ENCODE measurements at regions not wholly inside any gene's neighbourhood (a gene's known extent, or its start where the extent isn't known, plus 50 kb on each side); places are given as distances from the start of the nearest gene placed in this dataset.

DNA sequence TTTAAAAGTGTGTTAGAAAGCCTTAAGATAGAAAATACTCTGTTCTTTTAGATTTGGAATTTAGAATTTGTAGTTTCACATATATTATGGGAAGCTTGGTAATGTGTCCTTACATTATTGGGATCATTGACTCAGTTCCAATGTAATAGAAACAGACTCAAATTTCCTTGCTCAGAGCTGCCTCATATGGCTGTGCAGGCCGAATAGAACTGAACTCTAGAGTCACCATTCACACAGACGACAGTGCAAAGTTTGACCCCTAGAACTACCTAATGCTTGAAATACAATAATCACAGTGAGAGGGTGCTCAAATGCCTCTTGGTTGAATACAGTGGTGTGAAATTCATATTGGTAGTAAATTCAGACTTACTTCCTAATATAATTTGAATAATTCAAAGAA lies 482.7 kb upstream of the CITED2 start:
- Histone ChIP-seq H3K4me1 (ENCODE audit: control insufficient read depth, insufficient read depth, low read length) (no peaks in the 10 kb centered on the region), H3K4me3 (ENCODE audit: low read length) (no peak overlapping the region), H3K9me3 (ENCODE audit: control insufficient read depth, insufficient read depth, low read length) (no peaks in the 10 kb centered on the region), H3K36me3 (ENCODE audit: control insufficient read depth, insufficient read depth, low read length) (no peaks in the 10 kb centered on the region), H3K27ac (ENCODE audit: low read length) (no peak overlapping the region), H3K27me3 (ENCODE audit: control insufficient read depth, insufficient read depth, low read length) (no peaks in the 10 kb centered on the region)
- WGBS (ENCODE audit: insufficient coverage, insufficient read length), result no CpG with 5 or more reads among the region's 2 CpGs
- DNase-seq (ENCODE audit: low read depth, low spot score), result no peak

DNA sequence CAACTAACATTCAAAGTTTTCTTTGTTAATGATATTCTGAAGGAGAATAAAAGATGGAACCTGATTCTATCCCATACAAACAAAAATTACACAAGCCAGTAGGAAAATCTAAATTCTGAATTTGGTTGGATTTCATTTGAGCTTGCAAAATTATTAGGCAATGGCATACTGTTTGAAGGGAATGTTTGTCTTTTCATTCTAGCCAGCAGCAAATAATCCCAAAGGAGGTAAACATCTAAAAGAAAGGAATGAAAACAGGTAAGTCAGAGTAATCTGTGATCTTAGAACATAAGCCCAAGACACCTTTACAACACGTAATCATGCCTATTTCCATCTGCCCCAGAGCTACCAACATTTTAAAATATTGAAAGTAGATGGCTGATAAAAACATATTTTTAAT lies 482.1 kb upstream of the CITED2 start:
- H3K4me1 ChIP-seq (ENCODE audit: control insufficient read depth, insufficient read depth, low read length), result no peaks in the 10 kb centered on the region
- no CpG with 5 or more reads among the region's 1 CpG for WGBS (ENCODE audit: insufficient coverage, insufficient read length)
- H3K27me3 ChIP-seq (ENCODE audit: control insufficient read depth, insufficient read depth, low read length), result no peaks in the 10 kb centered on the region
- H3K9me3 ChIP-seq (ENCODE audit: control insufficient read depth, insufficient read depth, low read length), result no peaks in the 10 kb centered on the region
- no peak overlapping the region for H3K4me3 ChIP-seq (ENCODE audit: low read length)
- no peak for DNase-seq (ENCODE audit: low read depth, low spot score)
- H3K36me3 ChIP-seq (ENCODE audit: control insufficient read depth, insufficient read depth, low read length), result no peaks in the 10 kb centered on the region
- H3K27ac ChIP-seq (ENCODE audit: low read length), result no peak overlapping the region

DNA sequence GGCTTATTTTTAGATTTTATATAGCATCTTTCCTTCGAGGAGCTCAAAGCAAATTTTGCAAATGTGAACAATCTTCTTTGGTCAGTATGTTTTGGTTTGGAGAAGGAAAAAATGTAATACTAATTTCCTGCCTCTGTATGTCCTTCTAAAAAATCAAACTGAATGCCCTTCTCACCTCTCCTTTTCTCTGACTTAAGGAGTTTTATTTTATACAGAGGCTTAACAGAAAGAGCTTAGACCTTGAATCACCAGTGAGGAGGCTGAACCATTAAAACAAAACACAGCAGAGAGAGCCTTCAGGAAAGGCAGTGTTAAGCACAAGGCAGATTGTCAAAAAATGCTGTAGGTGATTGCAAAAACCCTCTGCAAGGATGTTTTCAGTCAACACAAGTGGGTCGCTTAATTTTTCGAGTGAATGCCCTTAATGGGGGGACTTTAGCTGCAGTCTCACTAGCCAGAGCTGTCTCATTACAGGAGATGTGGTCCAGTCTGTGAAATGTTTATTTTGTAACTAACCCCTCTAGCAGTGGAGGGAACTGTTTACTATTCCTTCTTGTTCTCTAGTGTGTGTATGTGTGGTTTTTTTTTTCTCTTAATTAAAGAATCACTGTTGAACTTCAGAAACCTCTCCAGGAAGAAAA lies 481.3 kb upstream of the CITED2 start:
- H3K27ac ChIP-seq (ENCODE audit: low read length), result no peak overlapping the region
- no peak for DNase-seq (ENCODE audit: low read depth, low spot score)
- no peaks in the 10 kb centered on the region for H3K27me3 ChIP-seq (ENCODE audit: control insufficient read depth, insufficient read depth, low read length)
- no peak overlapping the region for H3K4me3 ChIP-seq (ENCODE audit: low read length)
- no peaks in the 10 kb centered on the region for H3K4me1 ChIP-seq (ENCODE audit: control insufficient read depth, insufficient read depth, low read length)
- no peaks in the 10 kb centered on the region for H3K36me3 ChIP-seq (ENCODE audit: control insufficient read depth, insufficient read depth, low read length)
- H3K9me3 ChIP-seq (ENCODE audit: control insufficient read depth, insufficient read depth, low read length), result no peaks in the 10 kb centered on the region
- no CpG with 5 or more reads among the region's 3 CpGs for WGBS (ENCODE audit: insufficient coverage, insufficient read length)

- H3K9me3 ChIP-seq (ENCODE audit: control insufficient read depth, insufficient read depth, low read length), result no peaks in the 10 kb centered on the region
- WGBS (ENCODE audit: insufficient coverage, insufficient read length), result no CpG with 5 or more reads among the region's 3 CpGs
- no peak for DNase-seq (ENCODE audit: low read depth, low spot score)
Measured at GRCh38 chr6:139853302-139853992, 479.0 kb upstream of the CITED2 start.

GRCh38 chr6:139852488-139853140 lies 478.2 kb upstream of the CITED2 start:
- Histone ChIP-seq H3K4me3 (ENCODE audit: low read length) (no peak overlapping the region), H3K27ac (ENCODE audit: low read length) (no peak overlapping the region), H3K4me1 (ENCODE audit: control insufficient read depth, insufficient read depth, low read length) (no peaks in the 10 kb centered on the region), H3K27me3 (ENCODE audit: control insufficient read depth, insufficient read depth, low read length) (no peaks in the 10 kb centered on the region), H3K36me3 (ENCODE audit: control insufficient read depth, insufficient read depth, low read length) (no peaks in the 10 kb centered on the region), H3K9me3 (ENCODE audit: control insufficient read depth, insufficient read depth, low read length) (no peaks in the 10 kb centered on the region)
- WGBS (ENCODE audit: insufficient coverage, insufficient read length), result no CpG with 5 or more reads among the region's 9 CpGs
- DNase-seq (ENCODE audit: low read depth, low spot score), result no peak

More at GRCh38 chr6:139853302-139853992, 479.0 kb upstream of the CITED2 start:
- Histone ChIP-seq H3K36me3 (ENCODE audit: control insufficient read depth, insufficient read depth, low read length) (no peaks in the 10 kb centered on the region), H3K4me1 (ENCODE audit: control insufficient read depth, insufficient read depth, low read length) (no peaks in the 10 kb centered on the region), H3K4me3 (ENCODE audit: low read length) (no peak overlapping the region), H3K27ac (ENCODE audit: low read length) (no peak overlapping the region), H3K27me3 (ENCODE audit: control insufficient read depth, insufficient read depth, low read length) (no peaks in the 10 kb centered on the region)

- Histone ChIP-seq H3K4me3 (ENCODE audit: low read length) (no peak overlapping the region), H3K36me3 (ENCODE audit: control insufficient read depth, insufficient read depth, low read length) (no peaks in the 10 kb centered on the region), H3K9me3 (ENCODE audit: control insufficient read depth, insufficient read depth, low read length) (no peaks in the 10 kb centered on the region), H3K4me1 (ENCODE audit: control insufficient read depth, insufficient read depth, low read length) (no peaks in the 10 kb centered on the region), H3K27me3 (ENCODE audit: control insufficient read depth, insufficient read depth, low read length) (no peaks in the 10 kb centered on the region), H3K27ac (ENCODE audit: low read length) (no peak overlapping the region)
- no peak for DNase-seq (ENCODE audit: low read depth, low spot score)
- no CpG with 5 or more reads among the region's 2 CpGs for WGBS (ENCODE audit: insufficient coverage, insufficient read length)
Measured at GRCh38 chr6:139852067-139852466, 477.6 kb upstream of the CITED2 start.

DNA sequence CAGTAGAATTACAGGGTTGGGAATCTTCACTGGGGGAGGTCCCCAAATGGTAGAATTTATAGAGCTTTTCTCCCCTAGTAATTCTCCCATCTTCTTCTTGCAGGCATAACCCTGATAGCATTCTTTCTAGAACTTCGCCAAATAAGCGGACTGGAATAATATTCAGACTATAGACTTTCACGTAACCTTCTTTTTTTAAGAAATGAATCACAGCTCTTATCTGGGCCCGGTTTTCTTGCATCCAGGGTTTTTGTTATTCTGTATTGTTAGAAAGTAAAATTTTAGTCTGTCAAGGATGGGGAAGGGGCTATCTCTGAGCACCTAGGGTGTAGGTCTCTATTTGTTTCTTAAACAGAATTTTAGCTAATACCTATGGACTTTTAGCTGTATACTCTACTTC lies 476.8 kb upstream of the CITED2 start:
- no peak for DNase-seq (ENCODE audit: low read depth, low spot score)
- H3K4me3 ChIP-seq (ENCODE audit: low read length), result no peak overlapping the region
- no peaks in the 10 kb centered on the region for H3K9me3 ChIP-seq (ENCODE audit: control insufficient read depth, insufficient read depth, low read length)
- H3K27me3 ChIP-seq (ENCODE audit: control insufficient read depth, insufficient read depth, low read length), result no peaks in the 10 kb centered on the region
- no peaks in the 10 kb centered on the region; the same call in 1 of the 2 replicates for H3K4me1 ChIP-seq (ENCODE audit: control insufficient read depth, insufficient read depth, low read length)
- no CpG with 5 or more reads among the region's 4 CpGs for WGBS (ENCODE audit: insufficient coverage, insufficient read length)
- H3K27ac ChIP-seq (ENCODE audit: low read length), result no peak overlapping the region
- no peaks in the 10 kb centered on the region for H3K36me3 ChIP-seq (ENCODE audit: control insufficient read depth, insufficient read depth, low read length)

DNA sequence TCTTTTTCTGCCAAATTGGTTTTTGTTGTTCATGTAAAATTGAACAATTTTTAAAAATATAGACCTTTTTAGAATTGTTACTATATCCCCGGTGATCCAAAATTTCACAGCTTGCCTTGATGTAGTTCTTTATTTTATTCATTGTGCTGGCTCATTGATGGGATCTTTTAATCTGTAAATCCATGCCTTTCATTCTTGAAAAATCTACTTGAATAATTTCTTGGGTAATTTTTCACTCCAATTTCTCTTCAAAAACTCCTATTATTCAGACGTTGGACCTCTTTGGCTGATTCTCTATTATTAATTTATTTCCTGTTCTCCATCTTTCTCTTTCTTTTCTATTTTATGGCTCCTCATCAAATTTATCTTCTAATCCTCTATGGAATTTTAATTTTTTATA lies 476.1 kb upstream of the CITED2 start:
- no peak overlapping the region for H3K27ac ChIP-seq (ENCODE audit: low read length)
- no peaks in the 10 kb centered on the region for H3K9me3 ChIP-seq (ENCODE audit: control insufficient read depth, insufficient read depth, low read length)
- H3K4me3 ChIP-seq (ENCODE audit: low read length), result no peak overlapping the region
- no peaks in the 10 kb centered on the region; the same call in 1 of the 2 replicates for H3K4me1 ChIP-seq (ENCODE audit: control insufficient read depth, insufficient read depth, low read length)
- H3K36me3 ChIP-seq (ENCODE audit: control insufficient read depth, insufficient read depth, low read length), result no peaks in the 10 kb centered on the region
- 100% methylated on average over 1 of the region's 2 CpGs for WGBS (ENCODE audit: insufficient coverage, insufficient read length)
- no peak for DNase-seq (ENCODE audit: low read depth, low spot score)
- no peaks in the 10 kb centered on the region for H3K27me3 ChIP-seq (ENCODE audit: control insufficient read depth, insufficient read depth, low read length)

DNA sequence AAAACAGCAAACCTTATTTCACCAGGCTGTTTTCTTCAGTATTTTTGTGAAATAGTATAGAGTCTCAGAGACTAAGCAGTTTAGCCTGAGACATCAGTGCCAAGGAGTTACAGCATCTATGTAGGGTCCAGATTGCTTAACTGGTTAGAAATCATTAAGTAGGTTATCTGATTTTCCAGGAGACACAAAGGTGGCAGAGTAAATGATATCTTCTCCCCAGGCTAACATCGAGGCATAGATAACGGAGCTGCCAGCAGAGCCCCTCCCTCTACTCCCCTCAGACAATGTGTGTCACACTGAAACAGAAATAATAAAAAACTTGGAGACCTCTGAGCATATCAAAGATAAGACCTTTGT lies 473.0 kb upstream of the CITED2 start:
- Histone ChIP-seq H3K4me3 (ENCODE audit: low read length) (no peak overlapping the region), H3K9me3 (ENCODE audit: control insufficient read depth, insufficient read depth, low read length) (no peaks in the 10 kb centered on the region), H3K36me3 (ENCODE audit: control insufficient read depth, insufficient read depth, low read length) (no peaks in the 10 kb centered on the region), H3K4me1 (ENCODE audit: control insufficient read depth, insufficient read depth, low read length) (no peaks in the 10 kb centered on the region; the same call in 1 of the 2 replicates), H3K27me3 (ENCODE audit: control insufficient read depth, insufficient read depth, low read length) (no peaks in the 10 kb centered on the region), H3K27ac (ENCODE audit: low read length) (no peak overlapping the region)
- no CpG with 5 or more reads among the region's 2 CpGs for WGBS (ENCODE audit: insufficient coverage, insufficient read length)
- DNase-seq (ENCODE audit: low read depth, low spot score), result no peak

- no peaks in the 10 kb centered on the region for H3K9me3 ChIP-seq (ENCODE audit: control insufficient read depth, insufficient read depth, low read length)
- H3K36me3 ChIP-seq (ENCODE audit: control insufficient read depth, insufficient read depth, low read length), result no peaks in the 10 kb centered on the region
- no CpG with 5 or more reads among the region's 9 CpGs for WGBS (ENCODE audit: insufficient coverage, insufficient read length)
- peak; percentile 7 for DNase-seq (ENCODE audit: low read depth, low spot score)
- H3K4me1 ChIP-seq (ENCODE audit: control insufficient read depth, insufficient read depth, low read length), result no peaks in the 10 kb centered on the region; the same call in 1 of the 2 replicates
- H3K4me3 ChIP-seq (ENCODE audit: low read length), result no peak overlapping the region
- H3K27me3 ChIP-seq (ENCODE audit: control insufficient read depth, insufficient read depth, low read length), result no peaks in the 10 kb centered on the region
- H3K27ac ChIP-seq (ENCODE audit: low read length), result no peak overlapping the region
Measured at GRCh38 chr6:139846538-139847456, 472.3 kb upstream of the CITED2 start.

Measured in iPS DF 6.9 (cell line).